WTC11 (cell line): ENCODE measurements at regions not wholly inside any gene's neighbourhood (a gene's known extent, or its start where the extent isn't known, plus 50 kb on each side); places are given as distances from the start of the nearest gene placed in this dataset.

Experiments
- ATAC-seq: fragments of 200-7000 bp; cut with Tn5 transposase; 2 replicates; pipeline ENCODE4 v1.10.0; 2021; ENCODE audit warnings: mild to moderate bottlenecking, moderate library complexity
- CTCF ChIA-PET: fragments of 300-600 bp; sonication (Branson Sonifier 250); formaldehyde crosslinking; loops from one replicate; lab custom pipeline; 2021; ENCODE audit warnings: antibody characterized with exemption; lab: Charles Lee
- POLR2A ChIA-PET: fragments of 350-600 bp; sonication (Branson Sonifier 250); formaldehyde crosslinking; loops from one replicate; lab custom pipeline; 2021; ENCODE audit warnings: antibody characterized with exemption; lab: Charles Lee
- DNase-seq: peaks from one replicate; pipeline ENCODE4 v3.0.0; 2021; ENCODE audit warnings: low spot score
- H3K27ac Mint-ChIP-seq: 2 replicates; pipeline ENCODE4 v1.8.0; 2021; ENCODE audit warnings: mixed read lengths
- H3K27me3 Mint-ChIP-seq: 2 replicates; pipeline ENCODE4 v1.8.0; 2021; ENCODE audit warnings: low read depth, mild to moderate bottlenecking, moderate library complexity, mixed read lengths
- H3K36me3 Mint-ChIP-seq: 2 replicates; pipeline ENCODE4 v1.8.0; 2021; ENCODE audit warnings: mixed read lengths
- H3K4me1 Mint-ChIP-seq: 2 replicates; pipeline ENCODE4 v1.8.0; 2022; ENCODE audit warnings: mixed read lengths
- H3K4me3 Mint-ChIP-seq: 2 replicates; pipeline ENCODE4 v1.8.0; 2021; ENCODE audit warnings: mild to moderate bottlenecking, moderate library complexity, mixed read lengths
- H3K9me3 Mint-ChIP-seq: 2 replicates; pipeline ENCODE4 v1.8.0; 2021; ENCODE audit warnings: mixed read lengths
- ARID4B ChIP-seq: sonication (generic); formaldehyde crosslinking; IDR thresholded peaks from 2 replicates; pipeline ENCODE4 v1.8.0; 2023; ENCODE audit warnings: missing genetic modification reagents, mild to moderate bottlenecking, borderline replicate concordance
- CBFB ChIP-seq: sonication (generic); formaldehyde crosslinking; IDR thresholded peaks from 2 replicates; pipeline ENCODE4 v1.8.1; 2022; ENCODE audit warnings: mild to moderate bottlenecking, low read depth, missing genetic modification reagents
- CTCF ChIP-seq: fragments of 200-600 bp; IDR thresholded peaks from 2 replicates; pipeline ENCODE4 v1.8.0; 2022; ENCODE audit warnings: antibody characterized with exemption
- ESRRA ChIP-seq: sonication (generic); formaldehyde crosslinking; IDR thresholded peaks from 2 replicates; pipeline ENCODE4 v1.8.1; 2022; ENCODE audit warnings: mild to moderate bottlenecking, missing genetic modification reagents, borderline replicate concordance
- ETV6 ChIP-seq: sonication (generic); formaldehyde crosslinking; IDR thresholded peaks from 2 replicates; pipeline ENCODE4 v1.8.1; 2022; ENCODE audit warnings: mild to moderate bottlenecking, missing genetic modification reagents
- FOXP1 ChIP-seq: sonication (generic); formaldehyde crosslinking; IDR thresholded peaks from 2 replicates; pipeline ENCODE4 v1.8.0; 2022; ENCODE audit warnings: missing genetic modification reagents, mild to moderate bottlenecking, moderate library complexity, borderline replicate concordance
- GTF2I ChIP-seq: fragments of 250-450 bp; sonication (Bioruptor Pico); conservative IDR thresholded peaks from 2 replicates; pipeline ENCODE4 v1.4.0; 2021; ENCODE audit warnings: mild to moderate bottlenecking
- JAZF1 ChIP-seq: fragments of 250-450 bp; sonication (Bioruptor Pico); IDR thresholded peaks from 2 replicates; pipeline ENCODE4 v1.9.0; 2021; ENCODE audit warnings: moderate library complexity, mild to moderate bottlenecking, inconsistent platforms
- KAT7 ChIP-seq: sonication (generic); formaldehyde crosslinking; IDR thresholded peaks from 2 replicates; pipeline ENCODE4 v1.8.1; 2023; ENCODE audit warnings: missing genetic modification reagents, mild to moderate bottlenecking, borderline replicate concordance
- NFE2L1 ChIP-seq: sonication (generic); formaldehyde crosslinking; IDR thresholded peaks from 2 replicates; pipeline ENCODE4 v1.8.1; 2023; ENCODE audit warnings: missing genetic modification reagents
- NFYB ChIP-seq: sonication (generic); formaldehyde crosslinking; conservative IDR thresholded peaks from 2 replicates; pipeline ENCODE4 v1.8.0; 2022; ENCODE audit warnings: low read depth, missing genetic modification reagents
- NR1H2 ChIP-seq: sonication (generic); formaldehyde crosslinking; IDR thresholded peaks from 2 replicates; pipeline ENCODE4 v1.9.0; 2021; ENCODE audit warnings: mild to moderate bottlenecking, moderate library complexity, missing genetic modification reagents
- NR2C2 ChIP-seq: sonication (generic); formaldehyde crosslinking; IDR thresholded peaks from 2 replicates; pipeline ENCODE4 v1.8.0; 2022; ENCODE audit warnings: mild to moderate bottlenecking, missing genetic modification reagents
- OVOL2 ChIP-seq: fragments of 250-450 bp; sonication (Bioruptor Pico); IDR thresholded peaks from 2 replicates; pipeline ENCODE4 v1.9.0; 2021; ENCODE audit warnings: mild to moderate bottlenecking, borderline replicate concordance
- SMAD3 ChIP-seq: sonication (generic); formaldehyde crosslinking; IDR thresholded peaks from 2 replicates; pipeline ENCODE4 v1.8.0; 2022; ENCODE audit warnings: missing genetic modification reagents, mild to moderate bottlenecking, borderline replicate concordance
- SP1 ChIP-seq: sonication (generic); formaldehyde crosslinking; conservative IDR thresholded peaks from 2 replicates; pipeline ENCODE4 v1.8.1; 2022; ENCODE audit warnings: missing genetic modification reagents
- TEAD1 ChIP-seq: sonication (generic); formaldehyde crosslinking; IDR thresholded peaks from 2 replicates; pipeline ENCODE4 v1.8.0; 2022; ENCODE audit warnings: mild to moderate bottlenecking, missing genetic modification reagents
- ZNF263 ChIP-seq: sonication (generic); formaldehyde crosslinking; IDR thresholded peaks from 2 replicates; pipeline ENCODE4 v1.8.1; 2022; ENCODE audit warnings: low read depth, mild to moderate bottlenecking, moderate library complexity, missing genetic modification reagents
- ZNF281 ChIP-seq: sonication (generic); formaldehyde crosslinking; IDR thresholded peaks from 2 replicates; pipeline ENCODE4 v1.8.0; 2023; ENCODE audit warnings: mild to moderate bottlenecking, missing genetic modification reagents
- TF ChIP-seq, protein P1 (sequence below): sonication (generic); formaldehyde crosslinking; IDR thresholded peaks from 2 replicates; pipeline ENCODE4 v1.8.0; 2022; ENCODE audit warnings: mild to moderate bottlenecking, missing genetic modification reagents
- TF ChIP-seq, protein P2 (sequence below): sonication (generic); formaldehyde crosslinking; IDR thresholded peaks from 2 replicates; pipeline ENCODE4 v1.8.1; 2022; ENCODE audit warnings: low read depth, mild to moderate bottlenecking, moderate library complexity, missing genetic modification reagents, borderline replicate concordance
- TF ChIP-seq, protein P3 (sequence below): sonication (generic); formaldehyde crosslinking; IDR thresholded peaks from 2 replicates; pipeline ENCODE4 v1.8.0; 2022; ENCODE audit warnings: mild to moderate bottlenecking, missing genetic modification reagents
- TF ChIP-seq, protein P4 (sequence below): sonication (generic); formaldehyde crosslinking; IDR thresholded peaks from 2 replicates; pipeline ENCODE4 v1.8.0; 2022; ENCODE audit warnings: mild to moderate bottlenecking, missing genetic modification reagents

DNA sequence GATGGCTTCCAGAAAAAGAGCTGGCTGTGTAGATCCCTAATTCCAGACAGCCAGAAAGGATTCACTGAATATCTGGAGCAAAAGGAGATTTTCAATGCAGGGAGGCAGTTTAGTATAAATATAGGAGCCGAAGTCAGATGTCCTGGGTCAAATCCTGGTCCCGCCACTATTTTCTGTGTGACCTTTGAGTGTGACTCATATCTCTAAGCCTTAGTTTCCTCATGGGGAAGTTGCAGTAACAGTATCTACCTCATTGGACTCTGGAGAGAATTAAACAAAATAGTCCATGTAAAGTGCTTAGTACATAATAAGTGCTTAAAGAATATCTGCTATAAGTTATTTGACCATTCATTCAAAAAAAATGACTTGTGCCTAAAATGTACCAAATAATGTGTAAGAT lies 52.1 kb upstream of the ITGA6 start:
- CTCF ChIA-PET, result no interaction called here
- peaks cover 43% of the 10 kb centered on the region for H3K4me1 Mint-ChIP-seq
- H3K36me3 Mint-ChIP-seq, result peaks cover 20% of the 10 kb centered on the region
- no peak overlapping the region for H3K27ac Mint-ChIP-seq
- POLR2A ChIA-PET, result no interaction called here
- H3K4me3 Mint-ChIP-seq, result no peak overlapping the region
- peaks cover 19% of the 10 kb centered on the region for H3K9me3 Mint-ChIP-seq
- ATAC-seq (no peak), DNase-seq (no peak)
- TF ChIP-seq KAT7 (CRISPR knock-in tag), result no peak
- no peak for TF ChIP-seq SMAD3 (CRISPR knock-in tag)
- TF ChIP-seq CBFB (CRISPR knock-in tag), result no peak
- no peak for TF ChIP-seq SP1
- TF ChIP-seq, protein P1, sequence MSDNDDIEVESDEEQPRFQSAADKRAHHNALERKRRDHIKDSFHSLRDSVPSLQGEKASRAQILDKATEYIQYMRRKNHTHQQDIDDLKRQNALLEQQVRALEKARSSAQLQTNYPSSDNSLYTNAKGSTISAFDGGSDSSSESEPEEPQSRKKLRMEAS (CRISPR knock-in tag), result no peak
- H3K27me3 Mint-ChIP-seq, result peaks cover 30% of the 10 kb centered on the region

- ATAC-seq (no peak), DNase-seq (no peak)
- Mint-ChIP-seq H3K36me3 (peaks cover 14% of the 10 kb centered on the region), H3K27ac (no peak overlapping the region), H3K4me3 (no peak overlapping the region), H3K9me3 (peaks cover 14% of the 10 kb centered on the region)
- CTCF ChIA-PET, result no interaction called here
- TF ChIP-seq TEAD1 (CRISPR knock-in tag), result no peak
- no peak for TF ChIP-seq ESRRA (CRISPR knock-in tag)
- no peak for TF ChIP-seq ZNF281 (CRISPR knock-in tag)
- TF ChIP-seq OVOL2 (CRISPR knock-in tag), result no peak
- TF ChIP-seq, protein P2, sequence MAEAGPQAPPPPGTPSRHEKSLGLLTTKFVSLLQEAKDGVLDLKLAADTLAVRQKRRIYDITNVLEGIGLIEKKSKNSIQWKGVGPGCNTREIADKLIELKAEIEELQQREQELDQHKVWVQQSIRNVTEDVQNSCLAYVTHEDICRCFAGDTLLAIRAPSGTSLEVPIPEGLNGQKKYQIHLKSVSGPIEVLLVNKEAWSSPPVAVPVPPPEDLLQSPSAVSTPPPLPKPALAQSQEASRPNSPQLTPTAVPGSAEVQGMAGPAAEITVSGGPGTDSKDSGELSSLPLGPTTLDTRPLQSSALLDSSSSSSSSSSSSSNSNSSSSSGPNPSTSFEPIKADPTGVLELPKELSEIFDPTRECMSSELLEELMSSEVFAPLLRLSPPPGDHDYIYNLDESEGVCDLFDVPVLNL (CRISPR knock-in tag), result no peak
- no peak for TF ChIP-seq NR1H2
- TF ChIP-seq CTCF, result no peak
- no peak for TF ChIP-seq ARID4B (CRISPR knock-in tag)
- TF ChIP-seq ETV6 (CRISPR knock-in tag), result no peak
- TF ChIP-seq NFYB, result no peak
- no peak for TF ChIP-seq NFE2L1
- TF ChIP-seq FOXP1 (CRISPR knock-in tag), result no peak
- TF ChIP-seq, protein P3, sequence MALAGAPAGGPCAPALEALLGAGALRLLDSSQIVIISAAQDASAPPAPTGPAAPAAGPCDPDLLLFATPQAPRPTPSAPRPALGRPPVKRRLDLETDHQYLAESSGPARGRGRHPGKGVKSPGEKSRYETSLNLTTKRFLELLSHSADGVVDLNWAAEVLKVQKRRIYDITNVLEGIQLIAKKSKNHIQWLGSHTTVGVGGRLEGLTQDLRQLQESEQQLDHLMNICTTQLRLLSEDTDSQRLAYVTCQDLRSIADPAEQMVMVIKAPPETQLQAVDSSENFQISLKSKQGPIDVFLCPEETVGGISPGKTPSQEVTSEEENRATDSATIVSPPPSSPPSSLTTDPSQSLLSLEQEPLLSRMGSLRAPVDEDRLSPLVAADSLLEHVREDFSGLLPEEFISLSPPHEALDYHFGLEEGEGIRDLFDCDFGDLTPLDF, result no peak
- TF ChIP-seq, protein P4, sequence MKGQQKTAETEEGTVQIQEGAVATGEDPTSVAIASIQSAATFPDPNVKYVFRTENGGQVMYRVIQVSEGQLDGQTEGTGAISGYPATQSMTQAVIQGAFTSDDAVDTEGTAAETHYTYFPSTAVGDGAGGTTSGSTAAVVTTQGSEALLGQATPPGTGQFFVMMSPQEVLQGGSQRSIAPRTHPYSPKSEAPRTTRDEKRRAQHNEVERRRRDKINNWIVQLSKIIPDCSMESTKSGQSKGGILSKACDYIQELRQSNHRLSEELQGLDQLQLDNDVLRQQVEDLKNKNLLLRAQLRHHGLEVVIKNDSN, result no peak
- no peak for TF ChIP-seq JAZF1 (CRISPR knock-in tag)
- no peak for TF ChIP-seq ZNF263 (CRISPR knock-in tag)
- no peak for TF ChIP-seq NR2C2 (CRISPR knock-in tag)
- no peak for TF ChIP-seq SP1
- no peak for TF ChIP-seq GTF2I (CRISPR knock-in tag)
- TF ChIP-seq, all 79 proteins: peak for 0
- Mint-ChIP-seq H3K27me3 (peaks cover 30% of the 10 kb centered on the region), H3K4me1 (peaks cover 45% of the 10 kb centered on the region)
- POLR2A ChIA-PET, result no interaction called here
These were observed 51.4 kb upstream of the ITGA6 start for GRCh38 chr2:172376016-172376415.
